Liver (tissue), 3 donors: ENCODE measurements at regions not wholly inside any gene's neighbourhood (a gene's known extent, or its start where the extent isn't known, plus 50 kb on each side); places are given as distances from the start of the nearest gene placed in this dataset.

ENCODE experiments used
- CTCF ChIP-seq: fragments of 150-350 bp; IDR thresholded peaks from 2 replicates; pipeline ENCODE4 v1.5.1; 2017; ENCODE audit warnings: improper control_type of control experiment, low read depth, low read length; ENCODE audit not compliant: missing input control
- FOXA2 ChIP-seq: IDR thresholded peaks from 2 replicates; pipeline ENCODE4 v1.6.1; 2016; ENCODE audit warnings: antibody characterized with exemption
- JUND ChIP-seq, 2 donors: IDR thresholded peaks; 2 replicates each; pipeline ENCODE4 v1.6.1; 2016; ENCODE audit warnings: antibody characterized with exemption in 2 of 2
- RAD21 ChIP-seq, 2 donors: IDR thresholded peaks; 2 replicates each; pipeline ENCODE4 v1.6.1; 2016; ENCODE audit warnings: antibody characterized with exemption in 2 of 2, mild to moderate bottlenecking in 2 of 2
- YY1 ChIP-seq: IDR thresholded peaks from 2 replicates; pipeline ENCODE4 v1.6.1; 2016; ENCODE audit warnings: antibody characterized with exemption, mild to moderate bottlenecking
- ZBTB33 ChIP-seq: IDR thresholded peaks from 2 replicates; pipeline ENCODE4 v1.6.1; 2016; ENCODE audit warnings: antibody characterized with exemption
- donor health status: healthy.
- donor health status: healthy.

GRCh38 chr5:2126512-2126911, 243.8 kb upstream of the IRX4 start:
- TF ChIP-seq CTCF (no peak), JUND (IDR thresholded peaks at IDR 0.05) (no peak), YY1 (no peak), RAD21 (IDR thresholded peaks at IDR 0.05) (no peak), ZBTB33 (no peak), FOXA2 (no peak)
